Skin epidermis (tissue), 12 donors: ENCODE measurements at regions not wholly inside any gene's neighbourhood (a gene's known extent, or its start where the extent isn't known, plus 50 kb on each side); places are given as distances from the start of the nearest gene placed in this dataset.
A peak's percentile ranks its signal among the peaks of the same experiment; 100 is the strongest.
"Not testable (repeated sequence)": the region's sequence is repeated elsewhere in the genome, so short reads cannot be mapped to it uniquely, and the experiment has no call there.

Experiments used
- H3K27ac ChIP-seq, 21 experiments: fragments of 200-600 bp; sonication (generic) in 11 of 21; one replicate each; pipeline ENCODE4 v1.5.0; 2020; ENCODE audit warnings: mild to moderate bottlenecking in 3 of 21, inconsistent platforms in 2 of 21, moderate library complexity in 2 of 21
- H3K4me3 ChIP-seq, 7 experiments: fragments of 200-600 bp; sonication (generic) in 2 of 7; one replicate each; pipeline ENCODE4 v1.5.0; 2020; ENCODE audit warnings: inconsistent platforms in 2 of 7, mild to moderate bottlenecking in 2 of 7, moderate library complexity in 1 of 7

DNA sequence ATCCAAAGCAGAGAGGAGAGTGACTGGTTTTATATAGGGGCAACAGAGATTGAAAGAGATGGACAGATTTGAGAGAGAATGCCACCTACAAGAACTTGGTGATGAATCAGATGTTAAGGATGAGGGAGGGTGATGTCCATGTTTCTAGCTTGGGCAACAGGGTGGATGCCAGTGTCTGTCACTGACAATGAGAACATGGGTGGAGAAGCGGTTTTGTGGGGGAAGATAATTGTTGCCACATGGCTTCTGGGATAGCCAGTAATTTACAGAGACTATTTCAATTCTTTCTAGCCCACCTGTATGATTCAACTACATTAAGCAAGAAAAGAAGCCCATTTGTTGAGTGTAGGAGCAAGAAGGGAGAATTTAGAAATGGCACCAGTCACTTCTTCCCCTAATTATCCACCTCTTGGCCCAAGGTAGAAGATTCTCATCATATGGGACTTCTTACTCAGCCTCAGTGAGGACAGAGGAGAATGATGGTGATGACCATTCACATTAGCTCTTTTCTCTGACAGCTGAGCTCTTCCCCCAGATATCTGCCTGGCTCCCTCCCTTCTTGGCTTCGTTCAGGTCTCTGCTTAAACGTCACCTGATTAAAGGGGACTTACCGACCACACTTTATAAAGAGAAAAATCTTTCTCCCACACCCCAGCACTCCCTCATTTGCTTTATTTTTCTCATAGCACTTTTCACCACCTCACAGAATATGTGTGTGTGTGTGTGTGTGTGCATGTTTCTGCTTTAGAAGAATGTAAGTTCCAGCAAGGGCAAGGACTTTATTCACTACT is 117.8 kb downstream of the DUSP6 start:
- Histone ChIP-seq H3K4me3 (no peak overlapping the region), H3K27ac (peak overlapping the region in 1 of 21 experiments; percentile 51)

DNA sequence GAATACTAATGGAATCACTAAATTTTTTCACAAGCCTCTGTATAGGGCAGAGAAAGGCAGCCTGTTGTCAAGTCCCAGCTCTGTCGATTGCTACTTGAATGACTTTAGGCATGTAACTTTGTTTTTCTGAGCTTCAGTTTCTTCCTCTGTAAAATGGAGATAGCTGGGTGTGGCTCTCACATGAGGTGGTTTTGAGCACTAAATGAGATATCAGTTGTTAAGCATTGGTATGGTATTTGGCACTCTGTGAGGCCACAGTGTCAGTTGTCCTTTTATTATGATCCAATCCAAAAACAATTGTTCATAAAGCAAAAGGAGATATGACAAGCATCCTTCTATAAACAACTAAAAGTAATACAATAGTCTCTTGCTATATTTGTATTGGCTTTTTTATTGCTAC is 120.6 kb downstream of the DUSP6 start:
- no peak overlapping the region for H3K27ac ChIP-seq
- no peak overlapping the region for H3K4me3 ChIP-seq

DNA sequence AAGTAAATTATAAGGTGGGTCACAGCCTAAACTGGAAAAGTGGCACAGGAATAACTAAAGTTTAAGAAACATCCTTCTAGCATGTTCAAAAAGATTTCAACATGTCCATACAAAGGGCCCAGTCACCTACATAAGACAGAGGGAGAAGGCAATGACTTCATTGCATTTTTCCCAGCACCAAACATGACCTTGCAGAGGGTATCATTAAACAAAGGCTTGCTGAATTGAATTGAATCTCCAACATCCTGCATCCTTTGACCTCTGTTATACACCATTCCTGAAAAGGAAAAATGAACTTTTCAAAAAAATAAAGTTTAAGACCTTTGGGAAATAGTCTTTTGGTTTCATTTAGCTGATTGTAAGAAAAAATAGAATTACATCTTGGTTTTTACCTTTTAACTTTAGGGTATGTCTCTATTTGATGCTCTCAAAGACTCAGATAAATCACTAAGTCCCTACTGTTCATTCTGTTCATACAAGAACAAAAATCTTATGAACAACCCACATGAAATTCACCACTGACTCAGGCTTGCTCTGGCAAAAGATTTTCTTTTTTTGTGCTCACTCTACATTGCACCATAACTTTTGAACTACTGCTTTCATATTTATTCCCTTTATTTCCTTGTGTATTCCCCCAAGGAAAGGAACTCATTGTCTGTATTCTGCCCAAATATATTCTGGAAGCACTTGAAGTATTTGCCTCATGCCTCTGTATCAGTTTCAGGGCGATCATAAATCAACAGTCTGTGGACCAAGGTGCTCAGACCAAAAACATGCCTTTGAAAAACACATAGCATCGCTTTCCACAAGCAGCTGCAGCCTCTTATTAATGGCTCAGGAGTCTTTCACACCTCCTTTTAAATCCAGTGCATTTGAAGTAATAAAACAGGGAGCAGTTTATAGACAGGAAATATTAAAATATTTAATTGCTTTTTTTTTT is 121.7 kb downstream of the DUSP6 start:
- Histone ChIP-seq H3K4me3 (no peak overlapping the region), H3K27ac (peak overlapping the region in 3 of 21 experiments; percentile 11 to 69 (median 13))

DNA sequence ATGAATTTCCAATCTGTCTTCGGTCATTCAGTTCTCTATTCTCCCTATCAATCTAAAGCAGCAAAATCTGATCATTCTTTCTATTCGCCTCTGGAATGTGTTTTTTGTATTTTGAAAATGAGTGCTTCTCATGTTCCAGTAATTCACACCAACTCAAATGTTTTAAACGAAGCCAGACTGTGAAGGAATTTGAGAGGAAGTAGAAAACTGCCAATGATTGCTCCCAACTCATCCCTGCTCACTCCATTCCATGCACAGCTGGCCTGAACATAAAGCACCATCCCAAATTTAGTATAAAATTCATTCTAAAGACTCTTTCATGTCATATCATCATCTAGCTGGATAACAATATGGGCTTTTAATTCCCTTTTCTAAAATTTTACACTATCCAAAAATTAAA is 123.8 kb downstream of the DUSP6 start:
- H3K4me3 ChIP-seq: no peak overlapping the region
- H3K27ac ChIP-seq: peak overlapping the region in 1 of 21 experiments; percentile 28

DNA sequence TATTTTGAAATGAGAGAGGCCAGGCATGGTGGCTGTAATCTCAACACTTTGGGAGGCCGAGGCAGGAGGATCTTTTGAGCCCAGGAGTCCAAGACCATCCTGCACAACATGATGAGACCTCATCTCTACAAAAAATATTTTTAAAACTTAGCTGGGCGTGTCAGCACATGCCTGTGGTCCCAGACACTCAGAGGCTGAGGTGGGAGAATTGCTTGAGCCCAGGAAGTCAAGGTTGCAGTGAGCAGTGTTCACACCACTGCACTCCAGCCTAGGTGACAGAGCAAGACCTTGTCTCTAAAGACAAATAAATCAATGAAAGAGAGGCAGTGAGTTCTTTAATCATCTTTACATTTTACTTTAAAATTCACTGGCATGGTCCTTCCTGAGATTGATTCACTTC is 124.5 kb downstream of the DUSP6 start:
- H3K4me3 ChIP-seq: no peak overlapping the region
- peak overlapping the region in 5 of 21 experiments; percentile 10 to 41 (median 28) for H3K27ac ChIP-seq

DNA sequence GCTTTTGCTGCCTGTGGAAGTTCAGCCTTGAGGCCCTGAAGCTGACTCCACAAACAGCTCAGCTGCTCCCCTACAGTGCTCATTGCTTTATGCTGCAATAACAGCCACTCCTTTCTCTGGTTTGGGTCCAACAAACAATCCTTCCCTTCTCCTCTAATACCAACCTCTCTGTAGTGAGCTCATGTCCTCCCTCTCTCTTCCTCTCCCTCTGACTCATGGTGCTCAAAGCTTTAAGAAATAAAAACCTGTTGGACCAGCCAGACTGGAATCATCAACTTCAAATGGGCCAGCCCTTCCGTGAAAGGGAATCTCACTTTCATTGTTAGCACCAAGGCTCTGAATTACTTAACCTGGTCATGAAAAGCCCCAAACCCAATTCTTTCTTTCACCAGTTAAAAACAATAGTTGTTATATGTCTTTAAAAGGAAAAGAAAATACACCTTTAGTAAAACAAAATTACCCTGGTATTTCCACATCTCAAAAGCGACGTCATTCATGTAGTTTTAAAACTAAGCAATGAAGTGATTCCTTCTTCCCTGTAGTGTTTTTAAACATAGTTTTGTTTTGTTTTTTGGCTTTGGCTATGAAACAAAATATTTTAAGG is 126.4 kb downstream of the DUSP6 start:
- peak overlapping the region in 20 of 21 experiments; percentile 16 to 81 (median 72) for H3K27ac ChIP-seq
- no peak overlapping the region for H3K4me3 ChIP-seq

DNA sequence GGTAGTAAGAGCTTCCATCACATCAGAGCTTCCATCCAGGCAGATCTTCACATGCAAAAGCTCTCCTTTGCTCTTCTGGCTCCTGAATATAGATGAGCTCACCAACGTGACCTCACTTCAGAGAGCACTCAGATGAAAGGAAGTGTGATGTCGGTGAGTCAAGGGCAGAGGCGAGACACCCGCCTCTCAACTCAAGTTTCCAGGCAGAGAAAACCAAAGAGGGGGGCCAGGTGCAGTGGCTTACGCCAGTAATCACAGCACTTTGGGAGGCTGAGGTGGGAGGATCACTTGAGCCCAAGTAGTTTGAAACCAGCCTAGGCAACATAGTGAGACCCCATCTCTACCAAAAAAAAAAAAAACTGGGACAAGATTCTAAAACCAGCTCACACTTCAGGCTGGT is 126.9 kb downstream of the DUSP6 start:
- Histone ChIP-seq H3K4me3 (no peak overlapping the region), H3K27ac (peak overlapping the region in 19 of 21 experiments; percentile 16 to 81 (median 72))

DNA sequence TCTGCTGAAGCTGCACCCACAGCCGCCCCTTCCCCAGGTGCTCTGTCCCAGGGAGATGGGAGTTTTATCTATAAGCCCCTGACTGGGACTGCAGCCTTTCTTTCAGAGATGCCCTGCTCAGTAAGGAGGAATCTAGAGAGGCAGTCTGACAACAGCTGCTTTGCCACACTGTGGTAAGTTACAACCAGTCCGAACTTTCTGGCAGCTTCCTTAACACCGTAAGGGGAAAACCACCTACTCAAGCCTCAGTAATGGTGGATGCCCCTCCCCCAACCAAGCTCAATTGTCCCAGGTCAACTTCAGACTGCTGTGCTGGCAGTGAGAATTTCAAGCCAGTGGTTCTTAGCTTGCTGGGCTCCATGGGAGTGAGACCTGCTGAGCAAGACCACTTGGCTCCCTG is 129.7 kb downstream of the DUSP6 start:
- not testable (repeated sequence) for H3K4me3 ChIP-seq, H3K27ac ChIP-seq

DNA sequence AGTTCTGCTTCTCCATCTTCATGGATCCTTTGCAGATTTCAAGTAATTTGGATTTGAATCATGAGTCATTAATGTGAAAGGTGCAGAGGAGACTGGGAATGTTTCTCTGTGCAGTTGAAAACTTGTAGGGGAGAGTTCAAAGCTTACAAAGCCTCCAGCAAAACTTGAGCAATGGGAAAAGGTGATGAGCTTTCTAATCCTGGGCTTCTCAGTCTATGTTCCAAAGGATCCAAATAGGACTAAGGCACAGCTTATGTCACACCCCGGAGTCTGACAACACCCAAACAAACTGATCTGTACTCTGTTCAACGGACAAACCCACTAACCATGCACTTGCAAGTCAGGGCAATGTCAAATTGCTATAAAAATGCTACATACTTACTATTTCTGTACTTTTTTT is 134.8 kb downstream of the DUSP6 start:
- H3K4me3 ChIP-seq: no peak overlapping the region
- H3K27ac ChIP-seq: peak overlapping the region in 2 of 21 experiments; percentile 7 to 26

DNA sequence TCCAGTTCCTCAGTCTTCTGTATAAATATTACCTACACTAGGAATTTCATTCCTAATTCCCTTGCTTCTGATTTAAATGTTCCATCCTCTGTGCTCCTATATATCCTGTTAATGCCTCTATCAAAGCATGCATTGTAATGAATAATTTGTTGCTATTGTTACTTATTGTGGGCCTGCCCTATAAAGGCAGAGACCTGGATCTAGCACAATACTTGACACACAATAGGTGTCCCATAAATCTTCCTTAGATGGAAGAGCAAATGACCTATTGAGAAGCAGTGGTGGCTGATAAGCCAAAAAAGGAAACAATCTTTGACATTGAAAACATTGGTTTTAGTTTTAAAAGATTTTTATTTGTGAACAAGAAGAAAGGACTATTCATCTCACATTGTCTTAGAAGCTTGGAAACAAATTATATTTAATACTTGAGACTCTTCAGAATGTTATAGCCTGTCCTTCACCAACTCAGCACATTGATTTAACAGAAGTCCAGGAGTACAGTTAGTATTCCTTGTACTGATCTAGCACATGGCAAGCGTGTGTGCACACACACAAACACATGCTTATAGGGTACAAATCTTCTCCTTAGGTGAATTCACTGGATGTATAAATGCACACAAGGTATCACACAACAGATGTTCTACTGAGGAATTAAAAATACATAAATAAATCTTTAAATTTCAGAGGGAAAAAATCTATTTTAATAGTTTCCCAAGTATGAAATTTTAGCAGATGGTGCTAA is 135.9 kb downstream of the DUSP6 start:
- H3K4me3 ChIP-seq: no peak overlapping the region
- H3K27ac ChIP-seq: peak overlapping the region in 1 of 21 experiments; percentile 26

DNA sequence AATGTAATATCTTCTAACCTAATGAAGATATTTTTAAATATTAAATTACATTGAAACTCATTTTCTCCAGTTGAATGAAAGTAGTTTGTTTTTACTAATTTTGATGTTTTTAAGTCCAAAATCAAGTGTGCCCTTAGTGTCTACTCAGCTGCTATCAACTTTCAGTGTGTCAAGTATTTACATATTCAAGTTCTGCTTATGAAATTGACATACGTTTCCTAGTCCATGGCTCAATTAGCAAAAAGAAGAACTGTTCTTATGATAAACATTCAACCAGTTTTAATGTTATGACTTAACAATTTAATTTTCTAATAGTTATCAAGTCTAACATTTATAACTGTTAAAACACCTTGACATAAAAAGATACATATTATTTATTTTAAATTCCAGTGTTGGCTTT is 137.1 kb downstream of the DUSP6 start:
- H3K4me3 ChIP-seq: no peak overlapping the region

DNA sequence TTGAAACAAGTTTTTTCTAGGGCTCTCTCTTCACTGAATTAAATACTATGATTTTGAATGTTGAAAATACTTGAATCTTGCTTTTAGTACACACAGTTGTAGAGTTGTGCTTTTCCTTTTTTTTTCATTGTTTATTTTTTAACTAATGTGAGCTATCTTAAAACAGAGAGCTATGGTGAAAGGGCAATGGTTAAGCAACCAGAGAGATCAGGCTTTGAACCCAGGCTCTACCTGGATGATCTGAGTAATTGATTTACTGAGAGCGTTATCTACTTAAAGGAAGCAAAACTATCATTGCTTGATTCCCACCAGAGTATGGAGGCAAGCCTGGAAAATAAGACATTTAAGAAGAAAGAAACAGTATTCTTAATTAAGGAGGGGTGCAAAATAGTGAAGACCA is 138.6 kb downstream of the DUSP6 start:
- Histone ChIP-seq H3K4me3 (no peak overlapping the region), H3K27ac (peak overlapping the region in 1 of 21 experiments; percentile 31)

More for the DNA sequence above, 137.1 kb downstream of the DUSP6 start:
- H3K27ac ChIP-seq: no peak overlapping the region

DNA sequence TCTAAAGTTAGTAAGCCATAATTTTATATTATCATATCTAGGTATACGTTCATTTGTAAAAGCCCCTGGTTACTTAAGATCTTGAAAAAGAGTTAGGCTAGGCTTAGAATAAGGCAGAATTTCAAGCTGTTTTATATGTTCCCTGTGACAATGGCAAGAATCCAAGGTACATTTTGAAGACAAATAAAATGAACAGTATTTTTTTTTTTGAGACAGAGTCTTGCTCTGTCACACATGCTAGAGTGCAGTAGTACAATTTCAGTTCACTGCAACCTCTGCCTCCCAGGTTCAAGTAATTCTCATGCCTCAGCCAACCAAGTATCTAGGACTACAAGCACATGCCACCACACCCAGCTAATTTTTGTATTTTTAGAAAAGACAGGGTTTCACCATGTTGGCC is 139.2 kb downstream of the DUSP6 start:
- Histone ChIP-seq H3K4me3 (no peak overlapping the region), H3K27ac (peak overlapping the region in 3 of 21 experiments; percentile 22 to 34 (median 31))

DNA sequence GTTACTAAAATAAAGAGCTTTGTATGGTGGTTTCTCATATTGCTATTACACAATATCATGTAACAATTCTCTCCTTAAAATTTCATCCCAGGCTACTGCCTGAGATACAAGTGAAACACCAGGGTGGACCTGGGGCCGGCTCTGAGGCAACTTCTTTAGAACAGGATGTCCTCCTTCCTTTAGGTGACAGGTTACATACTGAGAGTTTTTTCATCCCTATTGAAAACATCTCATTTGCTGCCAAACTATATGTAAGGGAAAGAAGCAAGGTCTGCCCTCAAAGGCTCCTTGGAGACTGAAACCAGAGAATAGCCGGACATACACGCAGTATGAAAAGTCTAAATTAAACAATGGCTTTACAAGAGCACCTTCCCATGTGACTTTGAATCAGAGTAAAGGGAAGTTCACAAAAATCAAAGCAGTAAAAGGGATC is 139.9 kb downstream of the DUSP6 start:
- peak overlapping the region in 2 of 21 experiments; percentile 11 to 35 for H3K27ac ChIP-seq
- no peak overlapping the region for H3K4me3 ChIP-seq

DNA sequence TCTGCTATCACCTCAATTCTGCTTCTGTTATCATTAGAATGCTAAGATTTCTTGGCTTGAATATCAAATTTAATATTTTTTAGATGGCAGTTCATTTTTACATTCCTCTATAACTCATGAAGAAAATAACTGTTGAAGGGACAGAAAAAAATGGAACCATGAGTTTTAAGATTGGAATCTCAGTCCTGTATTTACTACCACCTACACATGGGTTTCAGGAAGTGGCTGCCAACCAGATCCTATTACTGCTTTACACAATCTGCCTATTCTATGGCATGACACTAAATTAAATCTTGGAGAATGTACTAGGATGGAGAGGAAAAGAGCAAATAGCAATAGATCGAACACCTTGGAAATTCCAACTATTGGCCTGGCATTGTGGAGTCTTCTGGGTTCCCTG is 140.8 kb downstream of the DUSP6 start:
- Histone ChIP-seq H3K4me3 (no peak overlapping the region), H3K27ac (no peak overlapping the region)

DNA sequence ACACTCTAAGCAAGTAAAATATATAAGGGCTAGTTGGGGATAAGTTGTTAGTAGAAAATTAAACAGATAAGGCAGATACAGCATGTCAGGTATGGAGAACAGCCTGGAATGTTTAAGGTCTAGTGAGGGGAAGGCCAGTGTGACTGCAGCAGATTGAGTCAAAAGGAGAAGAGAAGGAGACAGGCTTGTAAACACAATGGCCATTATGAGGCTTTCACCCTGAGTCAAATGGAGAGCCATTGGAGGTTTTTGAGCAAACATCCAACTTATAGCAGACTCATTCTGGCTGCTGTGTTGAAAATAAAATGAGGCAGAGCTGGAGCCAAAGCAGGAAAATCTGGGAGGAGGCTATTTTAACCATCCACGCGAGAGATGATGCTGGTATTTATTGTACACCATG is 142.0 kb downstream of the DUSP6 start:
- H3K27ac ChIP-seq: no peak overlapping the region

DNA sequence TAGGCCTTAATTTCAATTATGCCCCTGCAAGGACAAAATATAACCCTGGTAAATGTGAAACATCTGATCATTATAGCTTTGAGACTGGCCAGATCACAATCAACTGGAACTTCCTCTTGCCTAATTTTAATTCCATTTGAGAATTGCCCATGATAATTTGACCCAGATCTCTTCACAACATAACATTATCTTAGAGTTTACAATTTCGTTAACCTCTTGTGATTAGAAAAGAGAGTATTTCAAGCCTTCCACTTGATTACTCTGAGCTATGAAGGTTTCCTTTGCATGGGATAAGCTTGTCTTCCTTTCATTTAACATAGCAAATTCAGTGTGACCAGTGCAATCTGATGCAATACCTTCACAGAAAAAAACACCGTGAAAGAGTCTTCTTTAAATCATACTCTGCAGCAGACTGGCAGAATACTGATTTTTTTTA is 143.6 kb downstream of the DUSP6 start:
- no peak overlapping the region for H3K27ac ChIP-seq
- H3K4me3 ChIP-seq: no peak overlapping the region

More for the DNA sequence above, 142.0 kb downstream of the DUSP6 start:
- no peak overlapping the region for H3K4me3 ChIP-seq

DNA sequence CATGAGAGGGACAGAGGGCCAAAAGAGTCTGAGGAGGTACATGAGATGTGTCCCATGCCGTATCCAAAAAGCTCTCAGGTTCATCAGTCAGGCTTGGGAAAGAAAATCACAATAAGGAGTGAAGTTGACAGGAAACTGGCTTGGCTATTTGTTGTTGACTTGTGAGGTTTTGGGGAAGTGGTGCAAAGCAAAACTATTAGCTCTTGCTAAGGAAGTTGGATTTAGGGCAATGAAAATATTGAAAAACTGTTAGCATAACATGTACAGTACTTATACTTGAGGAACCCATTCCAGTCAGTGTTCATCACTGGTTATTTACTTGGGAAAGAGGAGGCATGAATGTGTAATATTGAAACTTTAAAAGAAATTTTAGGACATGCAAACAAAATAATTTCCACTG is 145.9 kb downstream of the DUSP6 start:
- Histone ChIP-seq H3K27ac (no peak overlapping the region), H3K4me3 (no peak overlapping the region)

DNA sequence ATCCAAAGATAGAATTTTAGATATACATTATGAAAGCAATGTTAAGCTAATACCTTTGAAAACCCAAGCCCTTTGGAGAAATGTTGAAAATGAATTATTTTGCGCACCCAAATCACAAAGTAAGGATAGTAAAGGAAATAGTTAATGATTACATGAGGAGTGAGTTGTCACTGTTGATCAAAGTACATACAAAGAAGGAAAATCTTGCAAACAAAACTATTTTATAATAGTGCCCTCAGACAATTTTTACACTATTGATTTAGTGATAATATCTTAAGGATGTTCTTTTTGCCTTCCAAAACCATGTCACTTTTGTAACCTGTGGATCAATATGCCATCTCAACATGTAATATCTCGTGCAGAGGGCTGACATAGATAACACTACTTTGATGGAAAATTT is 146.8 kb downstream of the DUSP6 start:
- H3K27ac ChIP-seq: no peak overlapping the region

More for the DNA sequence above, 146.8 kb downstream of the DUSP6 start:
- H3K4me3 ChIP-seq: no peak overlapping the region
